HepG2 (cell line): ENCODE measurements at regions not wholly inside any gene's neighbourhood (a gene's known extent, or its start where the extent isn't known, plus 50 kb on each side); places are given as distances from the start of the nearest gene placed in this dataset.

Source experiments
- ATF1 ChIP-seq: IDR thresholded peaks from 2 replicates; pipeline ENCODE4 v1.6.1; 2016; ENCODE audit warnings: mild to moderate bottlenecking, control low read depth
- CBX2 ChIP-seq, 2 experiments: fragments of 200-600 bp in 1 of 2; sonication (generic); formaldehyde crosslinking in 1 of 2; IDR thresholded peaks; 2 replicates each; pipeline versions ENCODE4 v1.7.0 to v1.8.1; 2018 to 2022; ENCODE audit warnings: low read depth in 2 of 2, low read length in 1 of 2, mild to moderate bottlenecking in 1 of 2, missing genetic modification reagents in 1 of 2
- ELF3 ChIP-seq: IDR thresholded peaks from 2 replicates; pipeline ENCODE4 v1.6.1; 2016; ENCODE audit warnings: missing genetic modification reagents, missing compliant biosample characterization
- EZH2 ChIP-seq: conservative IDR thresholded peaks from 2 replicates; pipeline ENCODE4 v1.6.1; 2012; ENCODE audit warnings: mild to moderate bottlenecking, low read depth, low read length, moderate library complexity
- FOSL1 ChIP-seq: sonication (generic); formaldehyde crosslinking; IDR thresholded peaks from 2 replicates; pipeline ENCODE4 v1.9.0; 2021; ENCODE audit warnings: missing genetic modification reagents, borderline replicate concordance
- FOXM1 ChIP-seq: sonication (generic); formaldehyde crosslinking; IDR thresholded peaks from 2 replicates; pipeline ENCODE4 v1.5.0; 2020; ENCODE audit warnings: missing genetic modification reagents
- GABPA ChIP-seq, 2 experiments: IDR thresholded peaks; 2 replicates each; pipeline ENCODE4 v1.6.1; 2011 to 2016; ENCODE audit warnings: low read depth in 2 of 2, low read length in 1 of 2, missing biosample characterization in 1 of 2, missing genetic modification characterization in 1 of 2
- GRHL1 ChIP-seq: sonication (generic); formaldehyde crosslinking; conservative IDR thresholded peaks from 2 replicates; pipeline ENCODE4 v1.8.0; 2022; ENCODE audit warnings: missing genetic modification reagents
- KLF12 ChIP-seq: sonication (generic); formaldehyde crosslinking; IDR thresholded peaks from 2 replicates; pipeline ENCODE4 v1.4.0; 2020; ENCODE audit warnings: missing genetic modification reagents, borderline replicate concordance
- NR2C2 ChIP-seq: sonication (generic); formaldehyde crosslinking; IDR thresholded peaks from 2 replicates; pipeline ENCODE4 v1.4.0; 2020; ENCODE audit warnings: missing genetic modification reagents, mild to moderate bottlenecking, moderate library complexity, borderline replicate concordance
- PITX1 ChIP-seq: sonication (generic); formaldehyde crosslinking; IDR thresholded peaks from 2 replicates; pipeline ENCODE4 v1.5.1; 2020; ENCODE audit warnings: mild to moderate bottlenecking, missing genetic modification reagents
- RBM39 ChIP-seq: fragments of 200-400 bp; formaldehyde crosslinking; IDR thresholded peaks from one replicate; pipeline ENCODE4 v1.6.1; 2018; ENCODE audit warnings: antibody characterized with exemption, mild to moderate bottlenecking, low read depth, low read length; ENCODE audit not compliant: poor library complexity, severe bottlenecking
- RCOR2 ChIP-seq: IDR thresholded peaks from 2 replicates; pipeline ENCODE4 v1.6.1; 2016; ENCODE audit warnings: missing biosample characterization, missing genetic modification reagents
- SKI ChIP-seq: fragments of 450-650 bp; IDR thresholded peaks from one replicate; pipeline ENCODE4 v1.6.1; 2018; ENCODE audit warnings: mild to moderate bottlenecking; ENCODE audit not compliant: partially characterized antibody
- SP4 ChIP-seq: sonication (generic); formaldehyde crosslinking; IDR thresholded peaks from 2 replicates; pipeline ENCODE4 v1.8.1; 2023; ENCODE audit warnings: mild to moderate bottlenecking, missing genetic modification reagents
- TBX2 ChIP-seq: sonication (generic); formaldehyde crosslinking; IDR thresholded peaks from 2 replicates; pipeline ENCODE4 v1.5.0; 2020; ENCODE audit warnings: missing genetic modification reagents, mild to moderate bottlenecking, borderline replicate concordance
- ZKSCAN1 ChIP-seq: fragments of 150-350 bp; IDR thresholded peaks from 2 replicates; pipeline ENCODE4 v1.6.1; 2014; ENCODE audit warnings: low read length
- ZNF224 ChIP-seq: sonication (generic); formaldehyde crosslinking; IDR thresholded peaks from 2 replicates; pipeline ENCODE4 v1.5.0; 2020; ENCODE audit warnings: mild to moderate bottlenecking, missing genetic modification reagents
- ZNF282 ChIP-seq: fragments of 450-650 bp; IDR thresholded peaks from 2 replicates; pipeline ENCODE4 v1.6.1; 2018; ENCODE audit not compliant: partially characterized antibody
- ZNF292 ChIP-seq: sonication (generic); formaldehyde crosslinking; IDR thresholded peaks from 2 replicates; pipeline ENCODE4 v1.8.1; 2022; ENCODE audit warnings: mild to moderate bottlenecking, low read depth, missing genetic modification reagents, borderline replicate concordance
- ZNF850 ChIP-seq: sonication (generic); formaldehyde crosslinking; conservative IDR thresholded peaks from 2 replicates; pipeline ENCODE4 v1.9.0; 2021; ENCODE audit warnings: mild to moderate bottlenecking, missing genetic modification reagents
- TF ChIP-seq, protein P1 (sequence below): sonication (generic); formaldehyde crosslinking; IDR thresholded peaks from 2 replicates; pipeline ENCODE4 v1.5.1; 2020; ENCODE audit warnings: mild to moderate bottlenecking, missing genetic modification reagents, moderate library complexity
- TF ChIP-seq, protein P2 (sequence below): sonication (generic); formaldehyde crosslinking; IDR thresholded peaks from 2 replicates; pipeline ENCODE4 v1.4.0; 2020; ENCODE audit warnings: mild to moderate bottlenecking, missing genetic modification reagents

DNA sequence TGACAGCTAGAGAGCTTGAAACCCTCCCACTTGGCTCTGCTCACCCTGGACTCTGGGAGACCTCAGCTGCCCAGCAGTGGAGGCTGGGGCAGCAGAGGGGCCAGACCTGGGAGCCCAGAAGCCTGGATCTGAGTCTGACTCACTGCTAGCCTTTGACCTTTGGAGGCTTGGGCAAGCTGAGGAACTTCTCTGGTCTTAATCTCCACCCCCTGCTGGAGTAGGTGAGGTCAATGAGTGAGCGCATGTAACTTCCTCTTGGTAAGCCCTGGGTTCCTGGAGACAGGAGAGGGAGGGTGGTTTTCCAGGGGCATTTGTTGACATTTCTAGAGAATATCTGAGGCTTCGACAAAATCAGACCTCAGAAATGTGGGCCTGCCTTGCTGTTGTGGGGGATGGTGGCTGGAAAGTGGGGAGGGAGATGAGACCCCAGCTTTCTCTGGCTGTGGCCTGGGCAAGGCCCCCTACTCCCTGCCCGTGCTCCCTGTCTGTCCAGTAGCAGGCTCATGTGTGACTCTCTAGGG, 73.0 kb upstream of the YWHAQ start (continued):
- 0 out of 2 replicates have a peak, but pooled peaks have one; percentile 22 for TF ChIP-seq TBX2 (CRISPR knock-in tag)
- peak; percentile 59; the same call in 1 of the 2 replicates for TF ChIP-seq NR2C2
- no peak for TF ChIP-seq ZNF850 (CRISPR knock-in tag)
- 0 out of 2 replicates have a peak, but pooled peaks have one; percentile 33 for TF ChIP-seq PITX1 (CRISPR knock-in tag)
- TF ChIP-seq ELF3 (CRISPR knock-in tag) = peak; percentile 59
- TF ChIP-seq ATF1 (CRISPR knock-in tag) = no peak
- TF ChIP-seq ZNF292 (CRISPR knock-in tag) = no peak
- TF ChIP-seq SKI = peak; percentile 13
- TF ChIP-seq RCOR2 = 0 out of 2 replicates have a peak, but pooled peaks have one; percentile 39
- no peak for TF ChIP-seq GABPA (IDR thresholded peaks at IDR 0.05; ENCODE audit: low read depth, low read length)
- TF ChIP-seq GABPA (CRISPR knock-in tag; IDR thresholded peaks at IDR 0.05; ENCODE audit: low read depth) = peak; percentile 57; the same call in 1 of the 2 replicates
- no peak for TF ChIP-seq EZH2
- TF ChIP-seq, protein P1, sequence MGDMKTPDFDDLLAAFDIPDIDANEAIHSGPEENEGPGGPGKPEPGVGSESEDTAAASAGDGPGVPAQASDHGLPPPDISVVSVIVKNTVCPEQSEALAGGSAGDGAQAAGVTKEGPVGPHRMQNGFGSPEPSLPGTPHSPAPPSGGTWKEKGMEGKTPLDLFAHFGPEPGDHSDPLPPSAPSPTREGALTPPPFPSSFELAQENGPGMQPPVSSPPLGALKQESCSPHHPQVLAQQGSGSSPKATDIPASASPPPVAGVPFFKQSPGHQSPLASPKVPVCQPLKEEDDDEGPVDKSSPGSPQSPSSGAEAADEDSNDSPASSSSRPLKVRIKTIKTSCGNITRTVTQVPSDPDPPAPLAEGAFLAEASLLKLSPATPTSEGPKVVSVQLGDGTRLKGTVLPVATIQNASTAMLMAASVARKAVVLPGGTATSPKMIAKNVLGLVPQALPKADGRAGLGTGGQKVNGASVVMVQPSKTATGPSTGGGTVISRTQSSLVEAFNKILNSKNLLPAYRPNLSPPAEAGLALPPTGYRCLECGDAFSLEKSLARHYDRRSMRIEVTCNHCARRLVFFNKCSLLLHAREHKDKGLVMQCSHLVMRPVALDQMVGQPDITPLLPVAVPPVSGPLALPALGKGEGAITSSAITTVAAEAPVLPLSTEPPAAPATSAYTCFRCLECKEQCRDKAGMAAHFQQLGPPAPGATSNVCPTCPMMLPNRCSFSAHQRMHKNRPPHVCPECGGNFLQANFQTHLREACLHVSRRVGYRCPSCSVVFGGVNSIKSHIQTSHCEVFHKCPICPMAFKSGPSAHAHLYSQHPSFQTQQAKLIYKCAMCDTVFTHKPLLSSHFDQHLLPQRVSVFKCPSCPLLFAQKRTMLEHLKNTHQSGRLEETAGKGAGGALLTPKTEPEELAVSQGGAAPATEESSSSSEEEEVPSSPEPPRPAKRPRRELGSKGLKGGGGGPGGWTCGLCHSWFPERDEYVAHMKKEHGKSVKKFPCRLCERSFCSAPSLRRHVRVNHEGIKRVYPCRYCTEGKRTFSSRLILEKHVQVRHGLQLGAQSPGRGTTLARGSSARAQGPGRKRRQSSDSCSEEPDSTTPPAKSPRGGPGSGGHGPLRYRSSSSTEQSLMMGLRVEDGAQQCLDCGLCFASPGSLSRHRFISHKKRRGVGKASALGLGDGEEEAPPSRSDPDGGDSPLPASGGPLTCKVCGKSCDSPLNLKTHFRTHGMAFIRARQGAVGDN (CRISPR knock-in tag) = peak; percentile 53; the same call in 1 of the 2 replicates
- no peak for TF ChIP-seq RBM39
- TF ChIP-seq ZNF224 (CRISPR knock-in tag) = no peak
- no peak for TF ChIP-seq KLF12 (CRISPR knock-in tag)
- no peak for TF ChIP-seq CBX2 (IDR thresholded peaks at IDR 0.05; ENCODE audit: low read depth, low read length)
- TF ChIP-seq CBX2 (CRISPR knock-in tag; IDR thresholded peaks at IDR 0.05; ENCODE audit: low read depth) = no peak
- no peak for TF ChIP-seq ZNF282
- no peak for TF ChIP-seq GRHL1 (CRISPR knock-in tag)
- no peak for TF ChIP-seq ZKSCAN1
- TF ChIP-seq FOXM1 = no peak
- TF ChIP-seq FOSL1 (CRISPR knock-in tag) = peak; percentile 29; the same call in 1 of the 2 replicates
- TF ChIP-seq SP4 (CRISPR knock-in tag) = no peak
- TF ChIP-seq, protein P2, sequence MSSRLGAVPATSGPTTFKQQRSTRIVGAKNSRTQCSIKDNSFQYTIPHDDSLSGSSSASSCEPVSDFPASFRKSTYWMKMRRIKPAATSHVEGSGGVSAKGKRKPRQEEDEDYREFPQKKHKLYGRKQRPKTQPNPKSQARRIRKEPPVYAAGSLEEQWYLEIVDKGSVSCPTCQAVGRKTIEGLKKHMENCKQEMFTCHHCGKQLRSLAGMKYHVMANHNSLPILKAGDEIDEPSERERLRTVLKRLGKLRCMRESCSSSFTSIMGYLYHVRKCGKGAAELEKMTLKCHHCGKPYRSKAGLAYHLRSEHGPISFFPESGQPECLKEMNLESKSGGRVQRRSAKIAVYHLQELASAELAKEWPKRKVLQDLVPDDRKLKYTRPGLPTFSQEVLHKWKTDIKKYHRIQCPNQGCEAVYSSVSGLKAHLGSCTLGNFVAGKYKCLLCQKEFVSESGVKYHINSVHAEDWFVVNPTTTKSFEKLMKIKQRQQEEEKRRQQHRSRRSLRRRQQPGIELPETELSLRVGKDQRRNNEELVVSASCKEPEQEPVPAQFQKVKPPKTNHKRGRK = no peak
